ENCODE measurements at regions not wholly inside any gene's neighbourhood (a gene's known extent, or its start where the extent isn't known, plus 50 kb on each side); places are given as distances from the start of the nearest gene placed in this dataset.

DNA sequence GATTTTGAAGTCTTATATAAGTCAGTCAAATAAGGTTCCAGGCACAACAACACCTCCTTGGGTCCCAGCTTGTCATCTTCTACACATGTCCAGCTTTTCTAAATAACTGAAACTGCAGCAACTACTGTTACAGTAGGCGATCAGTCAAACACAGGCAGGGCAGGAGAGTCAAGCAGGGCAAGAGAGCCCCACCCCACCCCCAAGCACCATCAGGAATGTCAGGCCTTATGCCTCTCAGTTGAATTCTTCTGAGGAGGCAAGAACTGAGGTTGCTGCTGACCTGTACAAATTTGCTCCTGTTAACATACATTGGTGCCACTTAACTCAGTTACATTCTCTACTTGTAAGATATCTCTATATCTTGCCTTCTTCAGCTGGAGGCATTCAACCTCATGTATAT, 608.8 kb upstream of the PCDH10 start:
- Histone ChIP-seq H3K4me3 (ENCODE audit: low read length) (no peak overlapping the region), H2AFZ (ENCODE audit: low read depth, low read length) (no peak overlapping the region), H3K27me3 (ENCODE audit: insufficient read depth, low read depth, low read length) (no peaks in the 10 kb centered on the region), H3K36me3 (ENCODE audit: insufficient read depth, low read length) (no peaks in the 10 kb centered on the region), H3K9ac (ENCODE audit: low read length) (no peak overlapping the region), H3K79me2 (replicated peaks; ENCODE audit: insufficient read depth, low read length) (no peaks in the 10 kb centered on the region), H3K9me2 (ENCODE audit: insufficient read depth, low read length) (no peaks in the 10 kb centered on the region), H3K4me2 (ENCODE audit: low read length) (no peak overlapping the region), H3K9me3 (ENCODE audit: low read length) (peaks cover 3% of the 10 kb centered on the region), H3K27ac (ENCODE audit: low read length) (no peak overlapping the region), H3F3A (ENCODE audit: insufficient read depth, low read length, poor library complexity, severe bottlenecking) (no peaks in the 10 kb centered on the region), H4K20me1 (ENCODE audit: insufficient read depth) (no peaks in the 10 kb centered on the region)
- no peak for TF ChIP-seq CTCF (IDR thresholded peaks at IDR 0.05; ENCODE audit: poor library complexity, severe bottlenecking)
- no peak for TF ChIP-seq MXI1 (conservative IDR thresholded peaks at IDR 0.05; ENCODE audit: poor library complexity, severe bottlenecking)
- TF ChIP-seq EP300 (conservative IDR thresholded peaks at IDR 0.05; ENCODE audit: poor library complexity, severe bottlenecking): no peak
- no peak for TF ChIP-seq RAD21 (conservative IDR thresholded peaks at IDR 0.05)
- TF ChIP-seq, protein P1, sequence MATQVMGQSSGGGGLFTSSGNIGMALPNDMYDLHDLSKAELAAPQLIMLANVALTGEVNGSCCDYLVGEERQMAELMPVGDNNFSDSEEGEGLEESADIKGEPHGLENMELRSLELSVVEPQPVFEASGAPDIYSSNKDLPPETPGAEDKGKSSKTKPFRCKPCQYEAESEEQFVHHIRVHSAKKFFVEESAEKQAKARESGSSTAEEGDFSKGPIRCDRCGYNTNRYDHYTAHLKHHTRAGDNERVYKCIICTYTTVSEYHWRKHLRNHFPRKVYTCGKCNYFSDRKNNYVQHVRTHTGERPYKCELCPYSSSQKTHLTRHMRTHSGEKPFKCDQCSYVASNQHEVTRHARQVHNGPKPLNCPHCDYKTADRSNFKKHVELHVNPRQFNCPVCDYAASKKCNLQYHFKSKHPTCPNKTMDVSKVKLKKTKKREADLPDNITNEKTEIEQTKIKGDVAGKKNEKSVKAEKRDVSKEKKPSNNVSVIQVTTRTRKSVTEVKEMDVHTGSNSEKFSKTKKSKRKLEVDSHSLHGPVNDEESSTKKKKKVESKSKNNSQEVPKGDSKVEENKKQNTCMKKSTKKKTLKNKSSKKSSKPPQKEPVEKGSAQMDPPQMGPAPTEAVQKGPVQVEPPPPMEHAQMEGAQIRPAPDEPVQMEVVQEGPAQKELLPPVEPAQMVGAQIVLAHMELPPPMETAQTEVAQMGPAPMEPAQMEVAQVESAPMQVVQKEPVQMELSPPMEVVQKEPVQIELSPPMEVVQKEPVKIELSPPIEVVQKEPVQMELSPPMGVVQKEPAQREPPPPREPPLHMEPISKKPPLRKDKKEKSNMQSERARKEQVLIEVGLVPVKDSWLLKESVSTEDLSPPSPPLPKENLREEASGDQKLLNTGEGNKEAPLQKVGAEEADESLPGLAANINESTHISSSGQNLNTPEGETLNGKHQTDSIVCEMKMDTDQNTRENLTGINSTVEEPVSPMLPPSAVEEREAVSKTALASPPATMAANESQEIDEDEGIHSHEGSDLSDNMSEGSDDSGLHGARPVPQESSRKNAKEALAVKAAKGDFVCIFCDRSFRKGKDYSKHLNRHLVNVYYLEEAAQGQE (IDR thresholded peaks at IDR 0.05; ENCODE audit: borderline replicate concordance): no peak
- TF ChIP-seq SMC3 (conservative IDR thresholded peaks at IDR 0.05; ENCODE audit: poor library complexity): no peak

GRCh38 chr4:132540797-132541196, 608.3 kb upstream of the PCDH10 start:
- no peaks in the 10 kb centered on the region for H4K20me1 ChIP-seq (ENCODE audit: insufficient read depth)
- TF ChIP-seq CTCF (IDR thresholded peaks at IDR 0.05; ENCODE audit: poor library complexity, severe bottlenecking): no peak
- TF ChIP-seq RAD21 (conservative IDR thresholded peaks at IDR 0.05): no peak
- TF ChIP-seq EZH2 (IDR thresholded peaks at IDR 0.05; ENCODE audit: borderline replicate concordance, insufficient read depth, low read length, poor library complexity, severe bottlenecking): no peak
- TF ChIP-seq EP300 (conservative IDR thresholded peaks at IDR 0.05; ENCODE audit: poor library complexity, severe bottlenecking): no peak
- TF ChIP-seq, protein P1 (IDR thresholded peaks at IDR 0.05; ENCODE audit: borderline replicate concordance): no peak
- TF ChIP-seq MXI1 (conservative IDR thresholded peaks at IDR 0.05; ENCODE audit: poor library complexity, severe bottlenecking): no peak
- no peak for TF ChIP-seq SMC3 (conservative IDR thresholded peaks at IDR 0.05; ENCODE audit: poor library complexity)
- TF ChIP-seq TAF1 (IDR thresholded peaks at IDR 0.05; ENCODE audit: low read depth): no peak
- TF ChIP-seq POLR2AphosphoS5 (IDR thresholded peaks at IDR 0.05): no peak
- H3K27me3 ChIP-seq (ENCODE audit: insufficient read depth, low read depth, low read length): no peaks in the 10 kb centered on the region
- H3K4me3 ChIP-seq (ENCODE audit: low read length): no peak overlapping the region
- H3K9me3 ChIP-seq (ENCODE audit: low read length): peaks cover 3% of the 10 kb centered on the region
- H3K27ac ChIP-seq (ENCODE audit: low read length): no peak overlapping the region
- no peak overlapping the region for H2AFZ ChIP-seq (ENCODE audit: low read depth, low read length)
- H3K9me2 ChIP-seq (ENCODE audit: insufficient read depth, low read length): no peaks in the 10 kb centered on the region
- H3K4me2 ChIP-seq (ENCODE audit: low read length): no peak overlapping the region
- no peaks in the 10 kb centered on the region for H3K79me2 ChIP-seq (replicated peaks; ENCODE audit: insufficient read depth, low read length)
- no peaks in the 10 kb centered on the region for H3F3A ChIP-seq (ENCODE audit: insufficient read depth, low read length, poor library complexity, severe bottlenecking)
- no peaks in the 10 kb centered on the region for H3K36me3 ChIP-seq (ENCODE audit: insufficient read depth, low read length)
- H3K9ac ChIP-seq (ENCODE audit: low read length): no peak overlapping the region
